K562 (cell line): ENCODE measurements at regions not wholly inside any gene's neighbourhood (a gene's known extent, or its start where the extent isn't known, plus 50 kb on each side); places are given as distances from the start of the nearest gene placed in this dataset.

Experiments used
- CTBP1 ChIP-seq: fragments of 450-650 bp; IDR thresholded peaks from 2 replicates; pipeline ENCODE4 v1.6.1; 2016; ENCODE audit warnings: borderline replicate concordance
- JUNB ChIP-seq: fragments of 450-650 bp; formaldehyde crosslinking; conservative IDR thresholded peaks from 2 replicates; pipeline ENCODE4 v1.4.0; 2020; ENCODE audit warnings: mild to moderate bottlenecking
- MLLT1 ChIP-seq, 2 experiments: fragments of 450-650 bp; IDR thresholded peaks; 2 replicates each; pipeline ENCODE4 v1.6.1; 2016
- MYNN ChIP-seq, 2 experiments: sonication (generic); formaldehyde crosslinking in 1 of 2; IDR thresholded peaks; 2 replicates each; pipeline versions ENCODE4 v1.5.0 to v1.6.1; 2016 to 2020; ENCODE audit warnings: antibody characterized with exemption in 1 of 2, missing genetic modification reagents in 1 of 2
- ZNF444 ChIP-seq: fragments of 250-450 bp; sonication (Bioruptor Pico); IDR thresholded peaks from 2 replicates; pipeline ENCODE4 v1.4.0; 2020; ENCODE audit warnings: mild to moderate bottlenecking, moderate library complexity
- ZNF655 ChIP-seq: fragments of 250-450 bp; sonication (Bioruptor Pico); IDR thresholded peaks from 2 replicates; pipeline ENCODE4 v1.5.0; 2021

GRCh38 chr18:37937287-37937686 lies 371.7 kb upstream of the CELF4 start:
- TF ChIP-seq MYNN (IDR thresholded peaks at IDR 0.05) (no peak), MYNN (CRISPR knock-in tag; IDR thresholded peaks at IDR 0.05) (no peak), JUNB (no peak), ZNF444 (no peak), MLLT1 (IDR thresholded peaks at IDR 0.05) (no peak), CTBP1 (no peak), ZNF655 (CRISPR knock-in tag) (no peak)
